Smooth muscle cell (in vitro differentiated cells): ENCODE measurements at regions not wholly inside any gene's neighbourhood (a gene's known extent, or its start where the extent isn't known, plus 50 kb on each side); places are given as distances from the start of the nearest gene placed in this dataset.

Experiments
- DNase-seq: peaks from one replicate; lab custom pipeline; 2025; ENCODE audit not compliant: unreplicated experiment; lab: John Stamatoyannopoulos, UW
- H2AFZ ChIP-seq: fragments of 200-600 bp; sonication (generic); 2 replicates; pipeline ENCODE4 v1.6.0; 2016; ENCODE audit warnings: antibody characterized with exemption, low read depth, mild to moderate bottlenecking
- H3F3A ChIP-seq: fragments of 200-600 bp; sonication (generic); 2 replicates; pipeline ENCODE4 v1.6.0; 2017; ENCODE audit warnings: antibody characterized with exemption, low read depth
- H3K27ac ChIP-seq: fragments of 200-600 bp; sonication (generic); 2 replicates; pipeline ENCODE4 v1.5.1; 2016; ENCODE audit warnings: low read depth, mild to moderate bottlenecking
- H3K27me3 ChIP-seq: fragments of 200-600 bp; sonication (generic); 2 replicates; pipeline ENCODE4 v1.6.1; 2016; ENCODE audit warnings: low read depth, mild to moderate bottlenecking
- H3K36me3 ChIP-seq: fragments of 200-600 bp; sonication (generic); 2 replicates; pipeline ENCODE4 v1.5.1; 2016; ENCODE audit warnings: low read depth
- H3K4me1 ChIP-seq: fragments of 200-600 bp; sonication (generic); 2 replicates; pipeline ENCODE4 v1.5.1; 2016; ENCODE audit warnings: low read depth
- H3K4me2 ChIP-seq: fragments of 200-600 bp; sonication (generic); 2 replicates; pipeline ENCODE4 v1.6.0; 2016; ENCODE audit warnings: mild to moderate bottlenecking
- H3K4me3 ChIP-seq: fragments of 200-600 bp; sonication (generic); 2 replicates; pipeline ENCODE4 v1.5.1; 2016; ENCODE audit warnings: mild to moderate bottlenecking
- H3K79me2 ChIP-seq: fragments of 200-600 bp; sonication (generic); 2 replicates; pipeline ENCODE4 v1.6.0; 2016; ENCODE audit warnings: low read depth, mild to moderate bottlenecking
- H3K9ac ChIP-seq: fragments of 200-600 bp; sonication (generic); 2 replicates; pipeline ENCODE4 v1.6.0; 2016; ENCODE audit warnings: low read depth
- H3K9me3 ChIP-seq: fragments of 200-600 bp; sonication (generic); replicated peaks from 2 replicates; pipeline ENCODE4 v1.5.1; 2016; ENCODE audit warnings: low read depth
- H4K20me1 ChIP-seq: fragments of 200-600 bp; sonication (generic); 2 replicates; pipeline ENCODE4 v1.6.0; 2016; ENCODE audit warnings: low read depth
- CTCF ChIP-seq: fragments of 200-600 bp; sonication (generic); IDR thresholded peaks from 2 replicates; pipeline ENCODE4 v1.5.1; 2017; ENCODE audit warnings: borderline replicate concordance, mild to moderate bottlenecking, antibody characterized with exemption; ENCODE audit not compliant: insufficient read depth, poor library complexity, severe bottlenecking
- WGBS: methylation state at CpG from one replicate; pipeline ENCODE4 v1.1.7; 2016; ENCODE audit warnings: low lambda C conversion rate; 5-methylcytosine and 5-hydroxymethylcytosine counted together

DNA sequence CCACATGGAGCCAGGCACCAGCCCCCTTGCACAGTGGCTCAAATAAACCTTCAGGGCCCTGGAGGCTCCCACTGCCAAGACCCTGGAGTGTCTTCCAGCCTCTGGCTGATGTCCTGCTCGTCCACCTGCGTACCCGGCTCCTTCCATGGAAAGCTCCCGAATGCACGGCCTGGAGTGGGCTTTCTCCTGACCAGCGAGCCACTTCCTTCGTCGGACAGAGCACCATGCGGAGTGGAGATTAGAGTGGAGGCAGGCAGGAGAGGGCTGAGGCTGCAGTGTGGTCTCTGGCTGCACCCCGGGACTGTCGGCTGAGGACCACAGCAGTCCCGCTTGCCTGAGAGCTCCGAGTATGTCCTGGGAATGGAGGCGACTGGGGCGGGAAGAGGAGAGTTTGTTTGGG, 93.7 kb upstream of the SFSWAP start:
- Histone ChIP-seq H2AFZ (no peak overlapping the region), H3K27me3 (no peaks in the 10 kb centered on the region), H3F3A (no peaks in the 10 kb centered on the region), H4K20me1 (no peaks in the 10 kb centered on the region), H3K4me2 (no peak overlapping the region), H3K27ac (no peak overlapping the region), H3K4me1 (no peaks in the 10 kb centered on the region), H3K9me3 (no peaks in the 10 kb centered on the region), H3K4me3 (no peak overlapping the region), H3K79me2 (no peaks in the 10 kb centered on the region), H3K36me3 (no peaks in the 10 kb centered on the region), H3K9ac (no peak overlapping the region)
- no peak for DNase-seq
- TF ChIP-seq CTCF, result no peak
- 89% methylated on average over 15 of the region's 15 CpGs for WGBS

GRCh38 chr12:131617596-131618302, 93.1 kb upstream of the SFSWAP start:
- H3K4me2 ChIP-seq, result no peak overlapping the region
- DNase-seq, result no peak
- H2AFZ ChIP-seq, result no peak overlapping the region
- no peaks in the 10 kb centered on the region for H3K9me3 ChIP-seq
- no peak overlapping the region for H3K4me3 ChIP-seq
- no peak overlapping the region for H3K9ac ChIP-seq
- no peaks in the 10 kb centered on the region for H3K79me2 ChIP-seq
- no peaks in the 10 kb centered on the region for H4K20me1 ChIP-seq
- 89% methylated on average over 23 of the region's 23 CpGs for WGBS
- H3K27ac ChIP-seq, result no peak overlapping the region
- H3K36me3 ChIP-seq, result no peaks in the 10 kb centered on the region
- no peak for TF ChIP-seq CTCF
- H3F3A ChIP-seq, result no peaks in the 10 kb centered on the region
- no peaks in the 10 kb centered on the region for H3K27me3 ChIP-seq
- H3K4me1 ChIP-seq, result no peaks in the 10 kb centered on the region

GRCh38 chr12:131618303-131618658, 92.6 kb upstream of the SFSWAP start:
- WGBS, result 40% methylated on average over 14 of the region's 14 CpGs
- no peaks in the 10 kb centered on the region for H3F3A ChIP-seq
- DNase-seq, result no peak

More at GRCh38 chr12:131618303-131618658, 92.6 kb upstream of the SFSWAP start:
- no peaks in the 10 kb centered on the region for H3K9me3 ChIP-seq
- no peaks in the 10 kb centered on the region for H4K20me1 ChIP-seq
- H3K27ac ChIP-seq, result no peak overlapping the region
- no peaks in the 10 kb centered on the region for H3K79me2 ChIP-seq
- H3K27me3 ChIP-seq, result no peaks in the 10 kb centered on the region
- H3K4me2 ChIP-seq, result no peak overlapping the region
- no peaks in the 10 kb centered on the region for H3K4me1 ChIP-seq
- no peak overlapping the region for H2AFZ ChIP-seq
- H3K36me3 ChIP-seq, result no peaks in the 10 kb centered on the region
- H3K4me3 ChIP-seq, result no peak overlapping the region
- no peak overlapping the region for H3K9ac ChIP-seq
- no peak for TF ChIP-seq CTCF
